GM12878 (cell line): ENCODE measurements at regions not wholly inside any gene's neighbourhood (a gene's known extent, or its start where the extent isn't known, plus 50 kb on each side); places are given as distances from the start of the nearest gene placed in this dataset.

ENCODE experiments used
- ATF7 ChIP-seq: fragments of 450-650 bp; IDR thresholded peaks from 2 replicates; pipeline ENCODE4 v1.6.1; 2016; ENCODE audit warnings: low read depth, mild to moderate bottlenecking
- CEBPB ChIP-seq, 2 experiments: fragments of 150-350 bp in 1 of 2; IDR thresholded peaks; 2 replicates each; pipeline ENCODE4 v1.6.1; 2012 to 2014; ENCODE audit warnings: low read depth in 2 of 2, low read length in 2 of 2, borderline replicate concordance in 1 of 2, inconsistent platforms in 1 of 2
- CREB1 ChIP-seq: IDR thresholded peaks from 2 replicates; pipeline ENCODE4 v1.6.1; 2012; ENCODE audit warnings: low read depth, mild to moderate bottlenecking, inconsistent platforms
- GABPA ChIP-seq: IDR thresholded peaks from 2 replicates; pipeline ENCODE4 v1.6.1; 2014; ENCODE audit warnings: antibody characterized with exemption, low read depth, mild to moderate bottlenecking, inconsistent platforms
- HDAC2 ChIP-seq: fragments of 200-600 bp; sonication (generic); IDR thresholded peaks from 2 replicates; pipeline ENCODE4 v1.6.1; 2017
- HDGF ChIP-seq: fragments of 450-650 bp; IDR thresholded peaks from 2 replicates; pipeline ENCODE4 v1.6.1; 2016; ENCODE audit warnings: antibody characterized with exemption
- NFYA ChIP-seq: IDR thresholded peaks from 2 replicates; pipeline ENCODE4 v1.6.1; 2011; ENCODE audit warnings: low read depth, mild to moderate bottlenecking, low read length, improper control_type of control experiment, borderline replicate concordance
- NR2C1 ChIP-seq: fragments of 450-650 bp; IDR thresholded peaks from 2 replicates; pipeline ENCODE4 v1.6.1; 2017; ENCODE audit warnings: antibody characterized with exemption, mild to moderate bottlenecking, moderate library complexity
- POLR2AphosphoS5 ChIP-seq: IDR thresholded peaks from 2 replicates; pipeline ENCODE4 v1.6.1; 2011; ENCODE audit warnings: mild to moderate bottlenecking, low read length, inconsistent platforms
- RBBP5 ChIP-seq: fragments of 200-600 bp; sonication (generic); conservative IDR thresholded peaks from 2 replicates; pipeline ENCODE4 v1.6.1; 2016
- SMAD1 ChIP-seq: fragments of 450-650 bp; IDR thresholded peaks from 2 replicates; pipeline ENCODE4 v1.6.1; 2018; ENCODE audit warnings: mild to moderate bottlenecking, low read depth; ENCODE audit not compliant: partially characterized antibody
- SP1 ChIP-seq: IDR thresholded peaks from one replicate; pipeline ENCODE4 v1.6.1; 2011; ENCODE audit warnings: low read depth, low read length
- TAF1 ChIP-seq: IDR thresholded peaks from 2 replicates; pipeline ENCODE4 v1.6.1; 2011; ENCODE audit warnings: mild to moderate bottlenecking, low read depth, low read length, borderline replicate concordance
- TCF3 ChIP-seq: IDR thresholded peaks from 2 replicates; pipeline ENCODE4 v1.6.1; 2012; ENCODE audit warnings: low read depth, mild to moderate bottlenecking, low read length, borderline replicate concordance; ENCODE audit not compliant: insufficient read depth
- ZNF217 ChIP-seq: fragments of 450-650 bp; IDR thresholded peaks from 2 replicates; pipeline ENCODE4 v1.6.1; 2017; ENCODE audit warnings: antibody characterized with exemption, mild to moderate bottlenecking
- ZNF24 ChIP-seq: fragments of 450-650 bp; IDR thresholded peaks from 2 replicates; pipeline ENCODE4 v1.6.1; 2017; ENCODE audit warnings: antibody characterized with exemption, mild to moderate bottlenecking
- TF ChIP-seq, protein P1 (sequence below): fragments of 450-650 bp; IDR thresholded peaks from 2 replicates; pipeline ENCODE4 v1.6.1; 2018; ENCODE audit warnings: borderline replicate concordance, mild to moderate bottlenecking; ENCODE audit not compliant: partially characterized antibody
- TF ChIP-seq, protein P2 (sequence below): fragments of 450-650 bp; IDR thresholded peaks from 2 replicates; pipeline ENCODE4 v1.6.1; 2017; ENCODE audit warnings: borderline replicate concordance
- TF ChIP-seq, protein P3 (sequence below): fragments of 150-350 bp; IDR thresholded peaks from 2 replicates; pipeline ENCODE4 v1.6.1; 2016; ENCODE audit warnings: low read depth, low read length
- TF ChIP-seq, protein P4 (sequence below): IDR thresholded peaks from 2 replicates; pipeline ENCODE4 v1.6.1; 2012; ENCODE audit warnings: low read depth, low read length, improper control_type of control experiment
- TF ChIP-seq, protein P5 (sequence below): IDR thresholded peaks from 2 replicates; pipeline ENCODE4 v1.6.1; 2011; ENCODE audit warnings: low read depth, low read length, improper control_type of control experiment, borderline replicate concordance
- TF ChIP-seq, protein P6 (sequence below): fragments of 150-350 bp; IDR thresholded peaks from 2 replicates; pipeline ENCODE4 v1.6.1; 2014; ENCODE audit warnings: mild to moderate bottlenecking, low read depth, low read length

DNA sequence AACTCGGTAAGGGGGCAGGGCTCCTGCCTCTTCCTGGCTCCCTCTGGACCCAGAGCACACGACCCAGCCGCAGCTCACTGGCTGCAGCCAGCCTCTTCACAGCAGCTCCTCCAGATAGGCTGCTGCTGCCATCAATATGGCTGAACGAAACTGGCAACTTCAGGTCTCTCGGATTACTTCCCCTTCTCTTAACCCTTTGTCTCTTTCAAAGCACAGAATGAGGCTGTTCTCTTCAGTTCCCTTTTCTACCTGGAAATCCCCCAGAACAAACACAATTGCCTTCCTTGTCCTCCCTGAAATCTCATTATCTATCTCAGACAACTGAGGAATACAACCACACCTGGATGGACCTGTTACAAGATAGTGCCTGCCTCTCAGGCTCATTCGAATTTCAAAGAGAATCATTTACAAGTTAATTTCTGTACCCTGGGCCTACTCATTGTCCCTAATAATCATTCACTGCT lies 193.4 kb upstream of the MBL2 start (continued):
- TF ChIP-seq, protein P1, sequence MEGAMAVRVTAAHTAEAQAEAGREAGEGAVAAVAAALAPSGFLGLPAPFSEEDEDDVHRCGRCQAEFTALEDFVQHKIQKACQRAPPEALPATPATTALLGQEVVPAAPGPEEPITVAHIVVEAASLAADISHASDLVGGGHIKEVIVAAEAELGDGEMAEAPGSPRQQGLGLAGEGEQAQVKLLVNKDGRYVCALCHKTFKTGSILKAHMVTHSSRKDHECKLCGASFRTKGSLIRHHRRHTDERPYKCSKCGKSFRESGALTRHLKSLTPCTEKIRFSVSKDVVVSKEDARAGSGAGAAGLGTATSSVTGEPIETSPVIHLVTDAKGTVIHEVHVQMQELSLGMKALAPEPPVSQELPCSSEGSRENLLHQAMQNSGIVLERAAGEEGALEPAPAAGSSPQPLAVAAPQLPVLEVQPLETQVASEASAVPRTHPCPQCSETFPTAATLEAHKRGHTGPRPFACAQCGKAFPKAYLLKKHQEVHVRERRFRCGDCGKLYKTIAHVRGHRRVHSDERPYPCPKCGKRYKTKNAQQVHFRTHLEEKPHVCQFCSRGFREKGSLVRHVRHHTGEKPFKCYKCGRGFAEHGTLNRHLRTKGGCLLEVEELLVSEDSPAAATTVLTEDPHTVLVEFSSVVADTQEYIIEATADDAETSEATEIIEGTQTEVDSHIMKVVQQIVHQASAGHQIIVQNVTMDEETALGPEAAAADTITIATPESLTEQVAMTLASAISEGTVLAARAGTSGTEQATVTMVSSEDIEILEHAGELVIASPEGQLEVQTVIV = no peak
- TF ChIP-seq ZNF217 (no peak), ZNF24 (no peak), CREB1 (peak; percentile 16; the same call in 1 of the 2 replicates), RBBP5 (no peak), SP1 (peak; percentile 60), SMAD1 (peak; percentile 49), NR2C1 (no peak), TAF1 (no peak), TCF3 (no peak), CEBPB (IDR thresholded peaks at IDR 0.05; ENCODE audit: borderline replicate concordance in 1 of 2, low read depth in 2 of 2, low read length in 2 of 2) (no peak), HDAC2 (no peak), HDGF (0 out of 2 replicates have a peak, but pooled peaks have one; percentile 58), ATF7 (peak; percentile 59; the same call in 1 of the 2 replicates), NFYA (no peak), POLR2AphosphoS5 (0 out of 2 replicates have a peak, but pooled peaks have one; percentile 33), GABPA (no peak)
- TF ChIP-seq, protein P2, sequence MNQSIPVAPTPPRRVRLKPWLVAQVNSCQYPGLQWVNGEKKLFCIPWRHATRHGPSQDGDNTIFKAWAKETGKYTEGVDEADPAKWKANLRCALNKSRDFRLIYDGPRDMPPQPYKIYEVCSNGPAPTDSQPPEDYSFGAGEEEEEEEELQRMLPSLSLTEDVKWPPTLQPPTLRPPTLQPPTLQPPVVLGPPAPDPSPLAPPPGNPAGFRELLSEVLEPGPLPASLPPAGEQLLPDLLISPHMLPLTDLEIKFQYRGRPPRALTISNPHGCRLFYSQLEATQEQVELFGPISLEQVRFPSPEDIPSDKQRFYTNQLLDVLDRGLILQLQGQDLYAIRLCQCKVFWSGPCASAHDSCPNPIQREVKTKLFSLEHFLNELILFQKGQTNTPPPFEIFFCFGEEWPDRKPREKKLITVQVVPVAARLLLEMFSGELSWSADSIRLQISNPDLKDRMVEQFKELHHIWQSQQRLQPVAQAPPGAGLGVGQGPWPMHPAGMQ = no peak
- TF ChIP-seq, protein P3, sequence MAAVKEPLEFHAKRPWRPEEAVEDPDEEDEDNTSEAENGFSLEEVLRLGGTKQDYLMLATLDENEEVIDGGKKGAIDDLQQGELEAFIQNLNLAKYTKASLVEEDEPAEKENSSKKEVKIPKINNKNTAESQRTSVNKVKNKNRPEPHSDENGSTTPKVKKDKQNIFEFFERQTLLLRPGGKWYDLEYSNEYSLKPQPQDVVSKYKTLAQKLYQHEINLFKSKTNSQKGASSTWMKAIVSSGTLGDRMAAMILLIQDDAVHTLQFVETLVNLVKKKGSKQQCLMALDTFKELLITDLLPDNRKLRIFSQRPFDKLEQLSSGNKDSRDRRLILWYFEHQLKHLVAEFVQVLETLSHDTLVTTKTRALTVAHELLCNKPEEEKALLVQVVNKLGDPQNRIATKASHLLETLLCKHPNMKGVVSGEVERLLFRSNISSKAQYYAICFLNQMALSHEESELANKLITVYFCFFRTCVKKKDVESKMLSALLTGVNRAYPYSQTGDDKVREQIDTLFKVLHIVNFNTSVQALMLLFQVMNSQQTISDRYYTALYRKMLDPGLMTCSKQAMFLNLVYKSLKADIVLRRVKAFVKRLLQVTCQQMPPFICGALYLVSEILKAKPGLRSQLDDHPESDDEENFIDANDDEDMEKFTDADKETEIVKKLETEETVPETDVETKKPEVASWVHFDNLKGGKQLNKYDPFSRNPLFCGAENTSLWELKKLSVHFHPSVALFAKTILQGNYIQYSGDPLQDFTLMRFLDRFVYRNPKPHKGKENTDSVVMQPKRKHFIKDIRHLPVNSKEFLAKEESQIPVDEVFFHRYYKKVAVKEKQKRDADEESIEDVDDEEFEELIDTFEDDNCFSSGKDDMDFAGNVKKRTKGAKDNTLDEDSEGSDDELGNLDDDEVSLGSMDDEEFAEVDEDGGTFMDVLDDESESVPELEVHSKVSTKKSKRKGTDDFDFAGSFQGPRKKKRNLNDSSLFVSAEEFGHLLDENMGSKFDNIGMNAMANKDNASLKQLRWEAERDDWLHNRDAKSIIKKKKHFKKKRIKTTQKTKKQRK = no peak
- TF ChIP-seq, protein P4, sequence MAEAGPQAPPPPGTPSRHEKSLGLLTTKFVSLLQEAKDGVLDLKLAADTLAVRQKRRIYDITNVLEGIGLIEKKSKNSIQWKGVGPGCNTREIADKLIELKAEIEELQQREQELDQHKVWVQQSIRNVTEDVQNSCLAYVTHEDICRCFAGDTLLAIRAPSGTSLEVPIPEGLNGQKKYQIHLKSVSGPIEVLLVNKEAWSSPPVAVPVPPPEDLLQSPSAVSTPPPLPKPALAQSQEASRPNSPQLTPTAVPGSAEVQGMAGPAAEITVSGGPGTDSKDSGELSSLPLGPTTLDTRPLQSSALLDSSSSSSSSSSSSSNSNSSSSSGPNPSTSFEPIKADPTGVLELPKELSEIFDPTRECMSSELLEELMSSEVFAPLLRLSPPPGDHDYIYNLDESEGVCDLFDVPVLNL = no peak
- TF ChIP-seq, protein P5, sequence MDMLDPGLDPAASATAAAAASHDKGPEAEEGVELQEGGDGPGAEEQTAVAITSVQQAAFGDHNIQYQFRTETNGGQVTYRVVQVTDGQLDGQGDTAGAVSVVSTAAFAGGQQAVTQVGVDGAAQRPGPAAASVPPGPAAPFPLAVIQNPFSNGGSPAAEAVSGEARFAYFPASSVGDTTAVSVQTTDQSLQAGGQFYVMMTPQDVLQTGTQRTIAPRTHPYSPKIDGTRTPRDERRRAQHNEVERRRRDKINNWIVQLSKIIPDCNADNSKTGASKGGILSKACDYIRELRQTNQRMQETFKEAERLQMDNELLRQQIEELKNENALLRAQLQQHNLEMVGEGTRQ = no peak
- TF ChIP-seq, protein P6, sequence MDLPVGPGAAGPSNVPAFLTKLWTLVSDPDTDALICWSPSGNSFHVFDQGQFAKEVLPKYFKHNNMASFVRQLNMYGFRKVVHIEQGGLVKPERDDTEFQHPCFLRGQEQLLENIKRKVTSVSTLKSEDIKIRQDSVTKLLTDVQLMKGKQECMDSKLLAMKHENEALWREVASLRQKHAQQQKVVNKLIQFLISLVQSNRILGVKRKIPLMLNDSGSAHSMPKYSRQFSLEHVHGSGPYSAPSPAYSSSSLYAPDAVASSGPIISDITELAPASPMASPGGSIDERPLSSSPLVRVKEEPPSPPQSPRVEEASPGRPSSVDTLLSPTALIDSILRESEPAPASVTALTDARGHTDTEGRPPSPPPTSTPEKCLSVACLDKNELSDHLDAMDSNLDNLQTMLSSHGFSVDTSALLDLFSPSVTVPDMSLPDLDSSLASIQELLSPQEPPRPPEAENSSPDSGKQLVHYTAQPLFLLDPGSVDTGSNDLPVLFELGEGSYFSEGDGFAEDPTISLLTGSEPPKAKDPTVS = no peak
